ENCODE measurements at regions not wholly inside any gene's neighbourhood (a gene's known extent, or its start where the extent isn't known, plus 50 kb on each side); places are given as distances from the start of the nearest gene placed in this dataset.

GRCh38 chr7:16051561-16052255, 365.2 kb upstream of the MEOX2 start:
- intact Hi-C loops (cut with DNase I): no loop called here
- H3K4me3 ChIP-seq: no peak overlapping the region
- no peak for ATAC-seq

DNA sequence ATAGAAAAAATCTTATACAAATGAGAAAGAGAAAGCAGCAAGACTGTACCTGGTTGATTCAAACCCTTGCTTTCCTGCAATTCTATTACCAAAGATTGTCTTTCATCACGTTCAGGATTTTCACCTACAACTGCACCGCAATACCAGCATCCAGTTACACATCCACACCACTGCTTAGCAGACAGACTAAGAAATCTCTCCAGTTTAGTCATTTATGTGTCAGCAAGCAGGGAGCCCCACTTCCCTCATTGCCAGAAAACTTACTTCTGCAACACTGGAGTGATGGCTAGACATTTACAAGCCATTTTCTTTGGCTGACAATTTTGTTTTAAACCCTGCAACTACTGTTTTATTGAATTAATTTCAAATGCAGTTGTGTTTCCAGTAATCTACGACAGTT, 359.6 kb upstream of the MEOX2 start:
- TF ChIP-seq CTCF (IDR thresholded peaks at IDR 0.05): no peak
- TF ChIP-seq POLR2A (IDR thresholded peaks at IDR 0.05): no peak
- intact Hi-C loops (cut with DNase I): no loop called here
- Histone ChIP-seq H3K36me3 (replicated peaks in 1 of 2; ENCODE audit: insufficient read depth in 1 of 2, low read depth in 2 of 2) (no peaks in the 10 kb centered on the region), H3K4me1 (no peaks in the 10 kb centered on the region), H3K4me3 (no peak overlapping the region), H3K9me3 (no peaks in the 10 kb centered on the region), H3K27ac (no peak overlapping the region), H3K27me3 (no peaks in the 10 kb centered on the region)
- WGBS, 2 donors: 54 to 64% methylated on average over 3 of the region's 3 CpGs
- DNase-seq: no peak
- no peak for ATAC-seq

More at GRCh38 chr7:16051561-16052255, 365.2 kb upstream of the MEOX2 start:
- no peak for DNase-seq
- TF ChIP-seq CTCF (IDR thresholded peaks at IDR 0.05) (no peak), POLR2A (IDR thresholded peaks at IDR 0.05) (no peak)
- H3K9me3 ChIP-seq: no peaks in the 10 kb centered on the region
- H3K36me3 ChIP-seq (replicated peaks in 1 of 2; ENCODE audit: insufficient read depth in 1 of 2, low read depth in 2 of 2): no peaks in the 10 kb centered on the region
- H3K4me1 ChIP-seq: no peaks in the 10 kb centered on the region
- no peaks in the 10 kb centered on the region for H3K27me3 ChIP-seq
- 62 to 68% methylated on average over 4 of the region's 4 CpGs for WGBS, 2 donors
- H3K27ac ChIP-seq: no peak overlapping the region

GRCh38 chr7:16045296-16045695, 358.8 kb upstream of the MEOX2 start:
- no peaks in the 10 kb centered on the region for H3K36me3 ChIP-seq (replicated peaks in 1 of 2; ENCODE audit: insufficient read depth in 1 of 2, low read depth in 2 of 2)
- no peaks in the 10 kb centered on the region for H3K27me3 ChIP-seq
- TF ChIP-seq CTCF (IDR thresholded peaks at IDR 0.05) (no peak), POLR2A (IDR thresholded peaks at IDR 0.05) (no peak)
- ATAC-seq: no peak
- no peak overlapping the region for H3K4me3 ChIP-seq
- DNase-seq: no peak
- H3K9me3 ChIP-seq: no peaks in the 10 kb centered on the region
- H3K4me1 ChIP-seq: no peaks in the 10 kb centered on the region
- H3K27ac ChIP-seq: no peak overlapping the region
- WGBS, 2 donors: 60 to 74% methylated on average over 3 of the region's 3 CpGs
- intact Hi-C loops (cut with DNase I): no loop called here

- Histone ChIP-seq H3K4me1 (no peaks in the 10 kb centered on the region), H3K9me3 (no peaks in the 10 kb centered on the region), H3K4me3 (no peak overlapping the region), H3K36me3 (replicated peaks in 1 of 2; ENCODE audit: insufficient read depth in 1 of 2, low read depth in 2 of 2) (no peaks in the 10 kb centered on the region), H3K27me3 (no peaks in the 10 kb centered on the region), H3K27ac (no peak overlapping the region)
- intact Hi-C loops (cut with DNase I): no loop called here
- ATAC-seq (no peak), DNase-seq (no peak)
- TF ChIP-seq POLR2A (IDR thresholded peaks at IDR 0.05): no peak
- TF ChIP-seq CTCF (IDR thresholded peaks at IDR 0.05): no peak
Observed at GRCh38 chr7:16044645-16045044, 358.2 kb upstream of the MEOX2 start.

DNA sequence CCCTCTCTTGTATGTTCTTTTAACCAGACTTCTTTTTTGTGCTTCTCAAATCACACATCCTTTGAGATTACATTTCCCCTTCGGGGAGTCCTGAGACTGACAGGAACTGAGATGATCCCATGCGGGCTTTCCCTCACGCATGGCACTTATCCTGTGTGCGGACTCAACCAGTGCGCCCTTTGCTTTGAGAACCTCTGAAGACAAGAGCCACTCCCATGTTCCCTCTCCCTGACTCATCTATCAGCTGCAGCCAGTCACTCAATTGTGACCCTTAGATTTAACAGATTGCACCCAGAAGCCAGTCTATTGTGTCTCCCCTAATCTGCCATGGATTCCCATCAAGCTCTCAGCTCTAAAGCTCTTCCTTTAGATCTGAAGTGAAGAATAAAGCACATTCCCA, 353.9 kb upstream of the MEOX2 start:
- H3K27ac ChIP-seq: no peak overlapping the region
- TF ChIP-seq CTCF (IDR thresholded peaks at IDR 0.05) (no peak), POLR2A (IDR thresholded peaks at IDR 0.05) (no peak)
- ATAC-seq: no peak
- DNase-seq: no peak
- H3K27me3 ChIP-seq: no peaks in the 10 kb centered on the region
- no peak overlapping the region for H3K4me3 ChIP-seq
- no peaks in the 10 kb centered on the region for H3K9me3 ChIP-seq
- intact Hi-C loops (cut with DNase I): no loop called here
- H3K36me3 ChIP-seq (replicated peaks in 1 of 2; ENCODE audit: insufficient read depth in 1 of 2, low read depth in 2 of 2): no peaks in the 10 kb centered on the region
- WGBS, 2 donors: 71 to 80% methylated on average over 5 of the region's 5 CpGs
- H3K4me1 ChIP-seq: no peaks in the 10 kb centered on the region
